ENCODE measurements at regions not wholly inside any gene's neighbourhood (a gene's known extent, or its start where the extent isn't known, plus 50 kb on each side); places are given as distances from the start of the nearest gene placed in this dataset.

DNA sequence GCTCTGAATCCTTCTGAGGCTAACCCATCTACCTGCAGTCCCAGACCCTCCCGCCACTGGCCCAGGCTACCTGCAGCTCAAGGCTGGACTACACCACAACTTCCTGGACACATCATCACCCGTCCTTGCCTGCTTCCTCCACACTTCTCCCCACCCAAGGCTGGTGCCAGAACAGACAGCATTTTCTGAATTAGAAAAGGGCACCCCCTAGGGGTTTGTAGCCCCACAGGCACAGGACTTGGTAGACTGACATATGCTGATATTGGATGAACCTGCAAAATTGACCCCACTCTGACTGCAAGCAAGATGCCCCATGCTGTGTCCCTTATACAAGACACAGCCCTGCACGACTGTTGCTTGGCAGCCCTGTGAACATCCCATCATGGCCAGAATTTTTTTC lies 271.5 kb upstream of the C16orf82 start:
- TF ChIP-seq, protein P1, sequence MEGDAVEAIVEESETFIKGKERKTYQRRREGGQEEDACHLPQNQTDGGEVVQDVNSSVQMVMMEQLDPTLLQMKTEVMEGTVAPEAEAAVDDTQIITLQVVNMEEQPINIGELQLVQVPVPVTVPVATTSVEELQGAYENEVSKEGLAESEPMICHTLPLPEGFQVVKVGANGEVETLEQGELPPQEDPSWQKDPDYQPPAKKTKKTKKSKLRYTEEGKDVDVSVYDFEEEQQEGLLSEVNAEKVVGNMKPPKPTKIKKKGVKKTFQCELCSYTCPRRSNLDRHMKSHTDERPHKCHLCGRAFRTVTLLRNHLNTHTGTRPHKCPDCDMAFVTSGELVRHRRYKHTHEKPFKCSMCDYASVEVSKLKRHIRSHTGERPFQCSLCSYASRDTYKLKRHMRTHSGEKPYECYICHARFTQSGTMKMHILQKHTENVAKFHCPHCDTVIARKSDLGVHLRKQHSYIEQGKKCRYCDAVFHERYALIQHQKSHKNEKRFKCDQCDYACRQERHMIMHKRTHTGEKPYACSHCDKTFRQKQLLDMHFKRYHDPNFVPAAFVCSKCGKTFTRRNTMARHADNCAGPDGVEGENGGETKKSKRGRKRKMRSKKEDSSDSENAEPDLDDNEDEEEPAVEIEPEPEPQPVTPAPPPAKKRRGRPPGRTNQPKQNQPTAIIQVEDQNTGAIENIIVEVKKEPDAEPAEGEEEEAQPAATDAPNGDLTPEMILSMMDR (IDR thresholded peaks at IDR 0.05) = no peak
- no peak for TF ChIP-seq POLR2A (IDR thresholded peaks at IDR 0.05)
